UCSD-AML1 (cell line): ENCODE measurements at regions not wholly inside any gene's neighbourhood (a gene's known extent, or its start where the extent isn't known, plus 50 kb on each side); places are given as distances from the start of the nearest gene placed in this dataset.

Source experiments
- DNase-seq: peaks from one replicate; lab custom pipeline; 2025; ENCODE audit not compliant: unreplicated experiment; lab: John Stamatoyannopoulos, UW

DNA sequence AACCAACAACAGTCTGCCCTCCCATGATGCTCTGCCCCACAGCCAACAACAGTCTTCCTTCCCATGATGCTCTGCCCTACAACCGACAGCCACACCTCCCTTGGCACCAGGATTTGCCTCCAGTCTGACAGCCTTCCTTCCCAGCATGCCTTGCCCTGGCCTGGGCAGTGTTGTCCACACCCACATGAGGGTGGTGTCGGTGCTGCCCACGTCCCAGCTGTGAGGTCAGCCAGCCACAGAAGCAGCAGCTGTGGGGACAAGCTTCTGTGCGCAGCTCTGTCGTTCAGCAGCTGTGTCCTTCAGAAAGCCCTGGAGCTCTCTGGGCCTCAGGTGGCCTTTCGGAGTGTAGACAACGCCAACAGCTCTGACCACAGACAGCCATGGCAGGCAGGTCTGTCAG is 1378.9 kb downstream of the BRD1 start:
- no peak for DNase-seq

DNA sequence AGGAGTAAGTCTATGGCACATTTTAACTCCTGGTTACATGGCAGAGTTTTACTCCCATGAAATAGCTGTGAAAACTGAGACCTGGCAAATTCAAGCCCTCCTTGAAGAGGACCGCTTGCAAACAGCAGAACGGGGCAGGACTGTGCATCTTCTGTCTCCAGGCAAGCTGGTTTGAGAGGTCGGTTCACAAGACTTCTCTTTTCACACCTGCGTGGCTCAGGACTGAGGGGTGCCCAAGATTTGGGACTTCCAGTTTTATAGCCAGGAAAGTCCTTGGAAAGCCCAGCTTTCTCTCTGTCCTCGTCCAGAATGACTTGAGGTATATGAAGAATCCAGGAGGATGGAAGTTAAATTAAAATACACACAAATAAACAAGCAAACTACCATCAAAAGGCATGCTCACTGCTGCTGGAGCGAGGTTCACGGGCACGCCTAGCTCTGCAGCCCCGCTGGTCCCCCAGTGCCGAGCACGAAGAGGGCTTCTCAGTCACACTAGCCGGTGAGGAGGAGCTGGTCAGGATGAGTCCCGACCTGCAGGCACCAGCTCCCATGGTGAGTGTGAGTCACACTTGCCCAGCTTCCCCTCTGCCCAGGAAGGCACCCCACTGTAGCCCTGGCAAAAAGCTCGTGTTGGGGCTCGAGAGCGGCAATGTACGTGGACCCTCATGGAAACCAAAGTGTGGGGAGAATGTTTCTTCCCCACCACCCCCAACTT is 1382.4 kb downstream of the BRD1 start:
- no peak for DNase-seq

DNA sequence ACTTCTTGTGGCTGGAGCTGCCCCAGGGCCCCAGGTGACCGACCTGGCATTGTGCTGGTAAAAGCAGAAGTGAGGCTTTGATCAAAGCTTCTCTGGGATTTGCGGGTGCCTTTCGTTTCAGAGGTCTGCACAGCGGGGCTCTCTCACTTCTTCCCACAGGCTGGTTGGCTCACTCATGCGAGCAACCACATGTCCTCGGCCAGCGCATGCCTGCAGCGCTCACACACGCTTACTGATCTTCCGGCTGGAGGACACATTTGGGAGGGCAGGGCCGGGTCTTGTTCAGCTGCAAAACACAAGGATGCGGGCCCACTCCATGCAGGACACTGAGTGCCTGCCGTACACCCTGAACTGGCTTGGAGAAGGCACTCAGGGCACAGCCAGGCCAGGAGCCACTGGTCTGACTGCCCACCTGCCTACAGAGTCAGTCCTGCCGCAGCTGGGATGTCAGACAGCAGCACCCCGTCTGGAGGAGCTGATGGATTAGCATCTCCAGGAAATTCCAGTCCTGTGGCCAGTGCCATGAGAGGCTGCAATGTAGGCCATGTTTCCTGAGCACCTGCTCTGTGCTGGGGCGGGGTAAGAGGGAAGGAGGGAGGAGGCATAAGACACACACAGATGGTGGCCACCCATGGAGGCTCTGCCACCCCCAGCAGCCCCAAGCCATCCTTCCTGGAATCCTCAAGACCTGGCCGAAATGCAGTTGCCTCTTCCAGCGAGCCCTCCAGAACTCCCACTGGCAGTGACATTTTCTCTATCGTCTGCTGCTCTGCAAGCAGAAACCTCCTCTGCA is 1383.2 kb downstream of the BRD1 start:
- DNase-seq = no peak

DNA sequence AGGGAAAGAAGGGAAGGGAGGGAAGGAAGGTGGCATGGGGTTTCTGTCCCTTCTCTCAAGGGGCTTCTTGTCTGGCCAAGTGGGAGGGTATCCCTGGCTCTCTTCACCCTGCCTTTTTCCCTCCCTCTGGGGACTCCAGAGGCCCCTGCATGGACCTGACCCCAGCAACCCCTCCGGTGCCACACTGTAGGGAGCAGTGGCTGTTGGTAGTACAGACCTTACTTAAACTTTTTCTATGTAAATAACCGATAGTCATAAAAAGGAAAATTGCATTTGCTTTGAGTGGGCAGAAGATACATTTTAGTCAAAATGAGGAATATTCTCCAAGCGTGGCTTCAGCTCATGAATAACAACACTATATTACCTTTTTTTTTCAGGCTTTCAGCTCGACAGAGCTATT is 1384.0 kb downstream of the BRD1 start:
- DNase-seq = no peak

DNA sequence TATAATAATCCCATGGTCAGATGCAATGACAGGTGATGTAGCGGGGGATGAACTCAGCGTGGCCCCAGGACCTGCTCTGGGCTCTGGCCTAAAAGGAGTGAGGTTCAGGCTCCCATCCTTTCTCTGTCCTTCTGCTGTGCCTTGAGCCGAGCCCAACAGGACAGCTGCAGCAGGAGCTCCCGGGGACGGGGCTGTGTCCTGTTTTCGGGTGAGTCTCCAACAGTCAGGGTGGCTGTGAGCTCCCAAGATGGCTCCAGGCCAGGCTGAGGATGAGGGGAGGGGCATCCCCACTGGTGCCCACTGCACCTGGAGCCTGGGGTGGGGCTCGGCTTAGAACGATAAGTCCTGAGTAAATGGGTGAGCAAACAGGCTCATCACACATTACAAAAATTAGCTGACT is 1385.0 kb downstream of the BRD1 start:
- DNase-seq = no peak

- no peak for DNase-seq
Observed at GRCh38 chr22:48441553-48441850, 1386.2 kb downstream of the BRD1 start.

DNA sequence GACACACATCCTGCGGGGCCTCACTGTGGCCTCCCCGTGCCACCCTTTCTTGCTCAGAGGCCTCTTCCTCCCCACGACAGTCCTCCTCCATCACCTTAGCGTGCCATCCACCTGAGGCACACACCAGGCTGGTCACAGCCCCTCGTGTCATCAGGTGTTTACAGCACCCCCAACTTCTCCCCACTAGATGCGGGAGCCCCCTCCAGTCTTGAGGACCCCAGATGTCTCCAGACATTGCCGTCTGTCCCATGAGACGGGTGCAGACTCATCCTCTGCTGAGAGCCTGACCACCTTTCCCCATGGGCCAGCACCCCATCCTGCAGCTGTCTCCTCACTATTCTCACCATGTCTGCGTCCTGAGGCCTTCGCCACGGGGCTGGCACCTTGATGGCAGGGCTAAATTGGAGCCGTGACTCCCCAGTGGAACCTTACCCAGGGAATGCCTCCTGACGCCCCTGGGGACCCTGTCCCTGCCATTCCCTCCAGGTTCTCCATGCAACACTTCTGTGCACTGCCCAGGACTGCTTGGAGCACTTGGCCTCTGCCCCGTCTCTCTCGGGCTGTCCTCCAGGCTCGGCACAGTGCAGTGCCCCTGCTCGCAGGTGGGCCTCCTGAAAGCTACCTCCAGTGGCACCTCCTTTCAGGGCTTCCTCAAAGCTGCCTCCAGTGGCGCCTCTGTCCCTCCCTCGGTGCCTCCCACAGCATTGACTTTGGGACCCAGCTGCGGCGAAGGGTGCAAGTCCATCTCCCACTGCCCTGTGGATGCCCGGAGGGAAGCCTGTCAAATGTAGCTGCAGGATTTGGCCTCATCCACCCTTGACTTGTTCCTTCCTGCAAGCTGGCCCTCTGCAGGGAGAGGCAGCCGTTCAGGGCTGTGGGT is 1386.8 kb downstream of the BRD1 start:
- no peak for DNase-seq

DNA sequence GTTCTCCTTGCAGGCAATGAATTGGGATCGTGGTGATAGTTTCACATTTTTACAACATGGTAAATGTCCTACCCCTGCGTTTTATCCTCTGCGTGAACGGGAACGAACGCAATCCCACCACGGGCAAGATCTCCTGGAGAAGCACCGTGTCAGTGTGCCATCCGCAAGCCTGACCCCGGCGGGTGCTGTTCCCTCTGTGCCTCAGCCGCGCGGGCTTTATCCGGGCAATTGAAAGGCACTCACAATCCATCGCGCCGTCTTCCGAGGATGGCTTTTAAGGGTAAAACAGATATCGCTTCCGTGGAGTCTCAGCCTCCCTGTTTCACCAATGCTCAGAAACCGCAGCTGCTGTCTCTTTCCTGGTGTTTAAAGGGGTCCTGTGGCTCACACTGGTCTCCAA is 1387.5 kb downstream of the BRD1 start:
- DNase-seq = no peak

DNA sequence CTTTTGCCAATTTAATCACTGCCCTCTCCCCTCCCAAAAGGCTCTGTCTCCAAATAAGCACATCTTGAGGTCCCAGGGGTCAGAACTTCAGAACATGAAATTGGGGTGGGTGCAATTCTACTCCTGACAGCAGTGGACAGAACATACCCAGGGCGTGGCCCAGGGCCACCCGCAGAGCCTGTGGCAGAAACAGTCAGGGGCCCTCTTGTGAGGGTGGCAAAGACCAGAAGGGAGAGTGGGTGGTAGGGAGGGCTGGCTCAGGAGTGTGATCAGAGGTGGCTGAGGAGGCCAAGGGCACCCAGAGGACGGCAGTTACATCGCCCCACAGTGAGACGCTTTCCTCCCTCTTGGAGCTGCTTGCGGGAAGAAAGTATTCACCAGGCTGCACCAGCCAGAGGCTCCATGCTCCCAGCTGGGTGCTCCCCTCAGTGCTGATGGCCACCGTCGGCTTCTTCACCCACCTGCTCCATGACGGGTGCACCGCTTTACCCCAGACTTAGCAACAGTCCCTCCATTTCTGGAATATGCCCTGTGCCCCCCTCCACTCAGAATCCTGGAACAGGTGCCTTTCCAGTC is 1388.0 kb downstream of the BRD1 start:
- DNase-seq = no peak

GRCh38 chr22:48438800-48439559 is 1388.7 kb downstream of the BRD1 start:
- DNase-seq = no peak

- DNase-seq = no peak
Observed at GRCh38 chr22:48438096-48438495, 1389.6 kb downstream of the BRD1 start.

GRCh38 chr22:48436201-48436931 is 1391.3 kb downstream of the BRD1 start:
- DNase-seq = no peak

DNA sequence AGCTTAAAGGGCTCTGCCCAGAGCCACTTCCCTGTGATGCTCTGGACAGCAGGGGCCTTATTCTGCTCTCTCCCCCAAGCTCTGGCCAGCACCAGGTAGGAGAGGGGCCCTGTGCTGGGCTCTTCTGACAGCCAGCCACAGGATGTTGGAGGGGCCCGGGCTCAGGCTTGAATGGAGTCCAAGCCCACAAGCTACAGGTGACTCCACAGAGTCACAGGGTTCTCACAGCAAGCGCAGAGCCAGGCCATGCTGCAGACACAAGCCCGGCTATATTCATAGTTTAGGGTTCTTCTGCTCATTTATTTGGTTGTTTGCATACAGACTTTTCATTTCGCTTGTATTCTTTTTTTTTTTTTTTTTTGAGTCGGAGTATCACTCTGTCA is 1392.8 kb downstream of the BRD1 start:
- no peak for DNase-seq

DNA sequence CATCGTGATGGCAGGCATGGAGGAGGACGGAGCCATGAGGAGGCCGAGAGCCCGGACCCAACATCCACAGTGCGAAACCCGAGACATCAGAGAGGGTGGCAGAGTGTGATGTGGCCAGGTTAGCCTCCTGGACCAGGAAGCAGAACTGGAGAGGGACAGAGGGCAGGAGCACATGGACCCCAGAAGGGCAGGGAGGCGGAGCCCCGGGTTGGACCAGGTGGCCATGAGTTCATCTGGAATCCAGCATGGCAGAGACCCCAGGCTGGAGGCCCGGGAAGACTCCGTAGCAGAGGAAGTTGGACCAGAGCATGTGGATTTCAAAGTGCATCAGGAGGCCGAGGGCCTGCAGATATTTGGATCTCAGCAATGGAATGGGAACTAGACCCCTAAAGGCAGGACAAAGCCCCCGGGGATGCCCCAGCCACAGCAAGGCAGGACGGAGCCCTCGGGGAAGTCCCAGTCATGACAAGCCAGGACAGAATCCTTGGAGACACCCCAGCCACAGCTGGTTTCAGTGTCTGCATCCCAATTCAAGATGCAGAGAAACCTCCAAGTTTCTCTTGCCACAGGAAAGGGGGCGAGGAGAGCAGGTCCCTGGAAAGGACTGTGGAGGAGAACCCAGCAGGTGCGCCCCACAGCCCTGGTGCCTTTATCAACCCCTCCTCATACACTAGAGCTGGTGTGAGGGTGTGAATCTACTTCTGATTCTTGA is 1393.4 kb downstream of the BRD1 start:
- no peak for DNase-seq

- DNase-seq = no peak
Observed at GRCh38 chr22:48433647-48434046, 1394.0 kb downstream of the BRD1 start.

- DNase-seq = no peak
Observed at GRCh38 chr22:48432781-48433518, 1394.7 kb downstream of the BRD1 start.

GRCh38 chr22:48431536-48432315 is 1395.9 kb downstream of the BRD1 start:
- no peak for DNase-seq

DNA sequence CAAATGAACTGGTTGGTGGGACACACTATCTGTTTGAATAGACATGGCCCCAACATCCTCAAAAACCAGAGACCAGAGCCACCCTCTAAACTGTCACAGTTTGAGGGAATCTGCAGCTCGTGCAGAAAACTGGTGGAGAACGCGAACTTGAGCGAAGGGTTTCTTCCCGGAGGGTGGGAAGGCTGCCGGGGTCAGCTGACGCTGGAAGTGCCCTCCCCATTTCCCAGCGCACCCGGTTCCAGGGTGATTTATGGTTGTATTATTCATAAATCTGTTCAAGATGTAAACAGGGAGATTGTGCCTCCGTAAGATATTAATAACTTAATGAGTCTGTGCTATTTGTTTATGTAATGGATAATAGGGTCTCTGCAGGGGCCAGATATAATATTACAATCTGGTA is 1396.7 kb downstream of the BRD1 start:
- no peak for DNase-seq
